ENCODE measurements at regions not wholly inside any gene's neighbourhood (a gene's known extent, or its start where the extent isn't known, plus 50 kb on each side); places are given as distances from the start of the nearest gene placed in this dataset.

GRCh38 chr5:103620851-103621547 is 58.4 kb upstream of the NUDT12 start:
- no peak for DNase-seq (ENCODE audit: low read depth)

GRCh38 chr5:103617913-103618312 is 55.3 kb upstream of the NUDT12 start:
- DNase-seq (ENCODE audit: low read depth): no peak

GRCh38 chr5:103617090-103617489 is 54.5 kb upstream of the NUDT12 start:
- no peak for DNase-seq (ENCODE audit: low read depth)

- DNase-seq (ENCODE audit: low read depth): no peak
Measured at GRCh38 chr5:103612545-103612944, 50.0 kb upstream of the NUDT12 start.
